Sigmoid colon (tissue), 6 donors: ENCODE measurements at regions not wholly inside any gene's neighbourhood (a gene's known extent, or its start where the extent isn't known, plus 50 kb on each side); places are given as distances from the start of the nearest gene placed in this dataset.

Experiments
- DNase-seq: peaks from one replicate; pipeline ENCODE4 v3.0.0-alpha.2; 2019
- H3K27ac ChIP-seq, 4 donors: fragments of 200-600 bp; sonication (generic); one replicate each; pipeline ENCODE4 v1.5.1; 2016 to 2019; ENCODE audit warnings: mild to moderate bottlenecking in 1 of 4
- H3K27me3 ChIP-seq, 3 donors: fragments of 200-600 bp; sonication (generic); one replicate each; pipeline ENCODE4 v1.5.1; 2019; ENCODE audit warnings: mild to moderate bottlenecking in 1 of 3
- H3K36me3 ChIP-seq, 4 donors: fragments of 200-600 bp; sonication (generic); one replicate each; pipeline ENCODE4 v1.5.1; 2016 to 2019
- H3K4me1 ChIP-seq, 4 donors: fragments of 200-600 bp; sonication (generic); one replicate each; pipeline ENCODE4 v1.5.1; 2017 to 2019
- H3K4me3 ChIP-seq, 4 donors: fragments of 200-600 bp; sonication (generic); one replicate each; pipeline ENCODE4 v1.5.1; 2017 to 2019; ENCODE audit warnings: mild to moderate bottlenecking in 2 of 4, moderate library complexity in 1 of 4
- H3K9me3 ChIP-seq, 4 donors: fragments of 200-600 bp in 3 of 4; sonication (generic) in 3 of 4; one replicate each; pipeline versions ENCODE4 v1.5.1 to v1.6.1; 2013 to 2019
- EP300 ChIP-seq, 4 donors: sonication (generic); formaldehyde crosslinking; IDR thresholded peaks; one replicate each; pipeline ENCODE4 v1.6.1; 2017; ENCODE audit warnings: antibody characterized with exemption in 4 of 4
- POLR2A ChIP-seq, 2 donors: fragments of 450-650 bp; IDR thresholded peaks; one replicate each; pipeline ENCODE4 v1.6.1; 2016; ENCODE audit warnings: antibody characterized with exemption in 2 of 2, mild to moderate bottlenecking in 2 of 2, moderate library complexity in 2 of 2
- POLR2AphosphoS5 ChIP-seq, 4 donors: sonication (generic); formaldehyde crosslinking; IDR thresholded peaks; one replicate each; pipeline ENCODE4 v1.6.1; 2017; ENCODE audit warnings: antibody characterized with exemption in 4 of 4
- WGBS, 2 donors: extraction: QIAGEN DNeasy Blood & Tissue Kit; methylation state at CpG; one replicate each; pipeline ENCODE4 v1.1.7; 2013; 5-methylcytosine and 5-hydroxymethylcytosine counted together
- intact Hi-C: fragments of 100-400 bp; cut with DNase I; formaldehyde crosslinking; loops from one replicate; pipeline ENCODE4 v1.15.1; 2023
- TF ChIP-seq, protein P1 (sequence below), 4 experiments: fragments of 450-650 bp in 3 of 4; fragments of 200-600 bp in 1 of 4; IDR thresholded peaks; one replicate each; pipeline ENCODE4 v1.5.1; 2016 to 2019; ENCODE audit warnings: antibody characterized with exemption in 4 of 4, mild to moderate bottlenecking in 3 of 4, moderate library complexity in 2 of 4
- donor health status: healthy with polysubstance abuse.
- donor health status: healthy.

DNA sequence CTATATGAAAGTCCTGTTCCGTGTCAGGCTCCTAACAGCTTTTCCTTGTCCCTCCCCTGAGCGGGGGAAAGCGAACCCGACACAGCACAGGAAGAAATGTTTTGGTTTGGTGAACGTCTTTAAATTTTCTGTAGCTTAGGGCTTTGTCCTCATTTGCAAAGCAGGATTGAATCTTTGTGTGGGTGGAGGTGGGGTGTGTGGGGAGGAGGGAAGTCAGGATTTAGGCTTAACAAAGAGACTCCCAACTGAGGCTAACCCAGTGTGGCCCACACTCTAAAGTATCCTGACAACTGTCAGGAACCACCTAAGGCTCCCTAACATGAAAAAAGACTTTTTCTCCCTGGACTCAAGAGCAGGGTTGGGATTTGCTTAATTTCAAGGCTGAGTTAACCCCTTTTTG lies 376.2 kb upstream of the C1orf174 start:
- H3K27me3 ChIP-seq, result peaks cover 0 to 14% (median 12%) of the 10 kb centered on the region in 3 donors
- no peak for TF ChIP-seq EP300 (IDR thresholded peaks at IDR 0.05)
- TF ChIP-seq POLR2AphosphoS5 (IDR thresholded peaks at IDR 0.05), result no peak
- TF ChIP-seq POLR2A (IDR thresholded peaks at IDR 0.05), result no peak
- TF ChIP-seq, protein P1, sequence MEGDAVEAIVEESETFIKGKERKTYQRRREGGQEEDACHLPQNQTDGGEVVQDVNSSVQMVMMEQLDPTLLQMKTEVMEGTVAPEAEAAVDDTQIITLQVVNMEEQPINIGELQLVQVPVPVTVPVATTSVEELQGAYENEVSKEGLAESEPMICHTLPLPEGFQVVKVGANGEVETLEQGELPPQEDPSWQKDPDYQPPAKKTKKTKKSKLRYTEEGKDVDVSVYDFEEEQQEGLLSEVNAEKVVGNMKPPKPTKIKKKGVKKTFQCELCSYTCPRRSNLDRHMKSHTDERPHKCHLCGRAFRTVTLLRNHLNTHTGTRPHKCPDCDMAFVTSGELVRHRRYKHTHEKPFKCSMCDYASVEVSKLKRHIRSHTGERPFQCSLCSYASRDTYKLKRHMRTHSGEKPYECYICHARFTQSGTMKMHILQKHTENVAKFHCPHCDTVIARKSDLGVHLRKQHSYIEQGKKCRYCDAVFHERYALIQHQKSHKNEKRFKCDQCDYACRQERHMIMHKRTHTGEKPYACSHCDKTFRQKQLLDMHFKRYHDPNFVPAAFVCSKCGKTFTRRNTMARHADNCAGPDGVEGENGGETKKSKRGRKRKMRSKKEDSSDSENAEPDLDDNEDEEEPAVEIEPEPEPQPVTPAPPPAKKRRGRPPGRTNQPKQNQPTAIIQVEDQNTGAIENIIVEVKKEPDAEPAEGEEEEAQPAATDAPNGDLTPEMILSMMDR (IDR thresholded peaks at IDR 0.05), result no peak
- 45 to 57% methylated on average over 5 of the region's 5 CpGs for WGBS, 2 donors
- DNase-seq, result no peak
- H3K9me3 ChIP-seq, result peaks cover 0 to 4% (median 3%) of the 10 kb centered on the region in 4 donors
- intact Hi-C loops, result no loop called here
- H3K36me3 ChIP-seq, result no peaks in the 10 kb centered on the region
- H3K4me1 ChIP-seq, result no peaks in the 10 kb centered on the region
- H3K27ac ChIP-seq, result no peak overlapping the region
- H3K4me3 ChIP-seq, result no peak overlapping the region

DNA sequence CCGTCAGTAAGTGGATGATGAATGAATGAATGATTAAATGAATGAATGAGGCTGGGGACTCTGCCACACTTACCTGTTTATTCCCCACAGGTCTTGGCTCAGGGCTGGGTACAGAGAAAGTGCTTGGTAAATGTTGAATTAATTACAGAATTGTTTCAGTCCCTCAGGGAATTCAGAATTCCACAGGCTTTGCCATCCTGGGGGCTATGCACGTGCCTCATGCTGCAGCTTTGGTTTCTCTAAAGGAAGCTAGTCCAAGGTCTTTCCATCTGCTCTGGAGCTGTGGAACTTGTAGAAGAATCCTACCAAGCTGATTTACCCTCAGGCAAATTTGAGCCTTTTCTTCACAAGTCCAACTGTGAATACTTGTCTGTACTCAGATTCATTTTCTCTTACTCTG lies 376.8 kb upstream of the AJAP1 start:
- WGBS, 2 donors, result 69 to 72% methylated on average over 2 of the region's 2 CpGs
- intact Hi-C loops, result no loop called here
- peaks cover 0 to 4% (median 3%) of the 10 kb centered on the region in 4 donors for H3K9me3 ChIP-seq

DNA sequence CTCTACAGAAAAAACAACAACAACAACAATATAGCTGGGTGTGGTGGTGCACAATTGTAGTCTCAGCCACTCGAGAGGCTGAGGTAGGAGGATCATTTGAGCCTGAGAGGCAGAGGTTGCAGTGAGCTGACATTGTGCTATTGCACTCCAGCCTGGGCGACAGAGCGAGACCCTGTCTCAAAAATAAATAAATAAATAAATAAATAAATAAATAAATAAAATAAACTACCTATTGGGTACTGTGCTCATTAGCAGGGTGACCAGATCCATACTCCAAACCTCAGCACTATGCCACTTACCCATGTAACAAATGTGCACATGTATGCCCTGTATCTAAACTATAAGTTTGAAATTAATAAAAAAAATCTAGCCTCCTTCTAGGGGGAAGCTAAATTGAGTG lies 369.4 kb upstream of the AJAP1 start:
- intact Hi-C loops, result no loop called here
- Histone ChIP-seq H3K4me1 (no peaks in the 10 kb centered on the region), H3K27me3 (no peaks in the 10 kb centered on the region), H3K36me3 (no peaks in the 10 kb centered on the region), H3K4me3 (no peak overlapping the region), H3K9me3 (no peaks in the 10 kb centered on the region), H3K27ac (no peak overlapping the region)
- no peak for DNase-seq
- WGBS, 2 donors, result 76 to 83% methylated on average over 3 of the region's 3 CpGs
- TF ChIP-seq POLR2A (IDR thresholded peaks at IDR 0.05) (no peak), POLR2AphosphoS5 (IDR thresholded peaks at IDR 0.05) (no peak), EP300 (IDR thresholded peaks at IDR 0.05) (no peak)
- TF ChIP-seq, protein P1 (IDR thresholded peaks at IDR 0.05), result no peak

More for the DNA sequence above, 376.8 kb upstream of the AJAP1 start:
- H3K4me3 ChIP-seq, result no peak overlapping the region
- no peak overlapping the region for H3K27ac ChIP-seq
- TF ChIP-seq EP300 (IDR thresholded peaks at IDR 0.05) (no peak), POLR2AphosphoS5 (IDR thresholded peaks at IDR 0.05) (no peak), POLR2A (IDR thresholded peaks at IDR 0.05) (no peak)
- TF ChIP-seq, protein P1 (IDR thresholded peaks at IDR 0.05), result no peak
- H3K36me3 ChIP-seq, result no peaks in the 10 kb centered on the region
- peaks cover 0 to 14% (median 12%) of the 10 kb centered on the region in 3 donors for H3K27me3 ChIP-seq
- H3K4me1 ChIP-seq, result no peaks in the 10 kb centered on the region
- DNase-seq, result no peak

DNA sequence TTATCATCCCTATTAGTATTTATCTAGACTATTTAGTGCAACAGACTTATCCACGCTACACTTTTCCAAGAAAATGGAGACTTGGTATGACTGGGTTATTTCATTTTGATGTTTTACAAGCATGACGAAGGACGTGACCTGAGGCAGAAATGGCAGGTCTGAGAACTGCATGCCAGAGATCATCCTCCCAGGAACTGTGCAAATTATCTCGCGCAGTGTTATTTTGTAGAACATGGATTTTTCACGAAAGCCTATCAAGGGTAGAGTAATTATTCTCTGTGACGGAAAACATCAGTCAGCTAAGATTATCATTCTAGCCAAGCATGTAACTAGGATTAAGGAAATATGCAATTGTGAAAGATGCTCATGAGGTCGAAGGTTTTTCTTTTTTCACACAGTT lies 361.5 kb upstream of the AJAP1 start:
- Histone ChIP-seq H3K27ac (no peak overlapping the region), H3K9me3 (no peaks in the 10 kb centered on the region), H3K36me3 (no peaks in the 10 kb centered on the region), H3K4me1 (no peaks in the 10 kb centered on the region), H3K4me3 (no peak overlapping the region), H3K27me3 (peaks cover 0 to 5% (median 0%) of the 10 kb centered on the region in 3 donors)
- no peak for DNase-seq
- TF ChIP-seq, protein P1 (IDR thresholded peaks at IDR 0.05), result no peak
- TF ChIP-seq EP300 (IDR thresholded peaks at IDR 0.05), result no peak
- no peak for TF ChIP-seq POLR2A (IDR thresholded peaks at IDR 0.05)
- TF ChIP-seq POLR2AphosphoS5 (IDR thresholded peaks at IDR 0.05), result no peak
- intact Hi-C loops, result no loop called here
- WGBS, 2 donors, result 78 to 79% methylated on average over 8 of the region's 8 CpGs
